ENCODE measurements at regions not wholly inside any gene's neighbourhood (a gene's known extent, or its start where the extent isn't known, plus 50 kb on each side); places are given as distances from the start of the nearest gene placed in this dataset.

DNA sequence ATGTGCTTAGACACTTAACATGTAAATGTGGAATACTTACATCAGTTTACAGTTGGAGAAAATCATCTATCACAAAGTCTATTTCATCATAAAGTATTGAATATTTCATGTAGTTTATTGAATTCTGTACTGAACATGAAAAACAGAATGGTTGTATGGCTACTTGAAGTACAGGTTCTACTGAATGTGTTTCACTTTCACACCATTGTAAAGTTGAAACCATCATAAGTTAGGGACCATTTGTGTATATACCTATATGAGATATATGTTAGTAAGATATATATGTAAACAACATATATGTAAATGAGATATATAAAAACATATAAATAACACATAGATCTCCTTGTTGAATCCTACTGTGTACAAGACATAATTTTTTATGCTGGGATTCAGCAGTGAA lies 63.0 kb upstream of the TAF11L2 start (continued):
- TF ChIP-seq, protein P1, sequence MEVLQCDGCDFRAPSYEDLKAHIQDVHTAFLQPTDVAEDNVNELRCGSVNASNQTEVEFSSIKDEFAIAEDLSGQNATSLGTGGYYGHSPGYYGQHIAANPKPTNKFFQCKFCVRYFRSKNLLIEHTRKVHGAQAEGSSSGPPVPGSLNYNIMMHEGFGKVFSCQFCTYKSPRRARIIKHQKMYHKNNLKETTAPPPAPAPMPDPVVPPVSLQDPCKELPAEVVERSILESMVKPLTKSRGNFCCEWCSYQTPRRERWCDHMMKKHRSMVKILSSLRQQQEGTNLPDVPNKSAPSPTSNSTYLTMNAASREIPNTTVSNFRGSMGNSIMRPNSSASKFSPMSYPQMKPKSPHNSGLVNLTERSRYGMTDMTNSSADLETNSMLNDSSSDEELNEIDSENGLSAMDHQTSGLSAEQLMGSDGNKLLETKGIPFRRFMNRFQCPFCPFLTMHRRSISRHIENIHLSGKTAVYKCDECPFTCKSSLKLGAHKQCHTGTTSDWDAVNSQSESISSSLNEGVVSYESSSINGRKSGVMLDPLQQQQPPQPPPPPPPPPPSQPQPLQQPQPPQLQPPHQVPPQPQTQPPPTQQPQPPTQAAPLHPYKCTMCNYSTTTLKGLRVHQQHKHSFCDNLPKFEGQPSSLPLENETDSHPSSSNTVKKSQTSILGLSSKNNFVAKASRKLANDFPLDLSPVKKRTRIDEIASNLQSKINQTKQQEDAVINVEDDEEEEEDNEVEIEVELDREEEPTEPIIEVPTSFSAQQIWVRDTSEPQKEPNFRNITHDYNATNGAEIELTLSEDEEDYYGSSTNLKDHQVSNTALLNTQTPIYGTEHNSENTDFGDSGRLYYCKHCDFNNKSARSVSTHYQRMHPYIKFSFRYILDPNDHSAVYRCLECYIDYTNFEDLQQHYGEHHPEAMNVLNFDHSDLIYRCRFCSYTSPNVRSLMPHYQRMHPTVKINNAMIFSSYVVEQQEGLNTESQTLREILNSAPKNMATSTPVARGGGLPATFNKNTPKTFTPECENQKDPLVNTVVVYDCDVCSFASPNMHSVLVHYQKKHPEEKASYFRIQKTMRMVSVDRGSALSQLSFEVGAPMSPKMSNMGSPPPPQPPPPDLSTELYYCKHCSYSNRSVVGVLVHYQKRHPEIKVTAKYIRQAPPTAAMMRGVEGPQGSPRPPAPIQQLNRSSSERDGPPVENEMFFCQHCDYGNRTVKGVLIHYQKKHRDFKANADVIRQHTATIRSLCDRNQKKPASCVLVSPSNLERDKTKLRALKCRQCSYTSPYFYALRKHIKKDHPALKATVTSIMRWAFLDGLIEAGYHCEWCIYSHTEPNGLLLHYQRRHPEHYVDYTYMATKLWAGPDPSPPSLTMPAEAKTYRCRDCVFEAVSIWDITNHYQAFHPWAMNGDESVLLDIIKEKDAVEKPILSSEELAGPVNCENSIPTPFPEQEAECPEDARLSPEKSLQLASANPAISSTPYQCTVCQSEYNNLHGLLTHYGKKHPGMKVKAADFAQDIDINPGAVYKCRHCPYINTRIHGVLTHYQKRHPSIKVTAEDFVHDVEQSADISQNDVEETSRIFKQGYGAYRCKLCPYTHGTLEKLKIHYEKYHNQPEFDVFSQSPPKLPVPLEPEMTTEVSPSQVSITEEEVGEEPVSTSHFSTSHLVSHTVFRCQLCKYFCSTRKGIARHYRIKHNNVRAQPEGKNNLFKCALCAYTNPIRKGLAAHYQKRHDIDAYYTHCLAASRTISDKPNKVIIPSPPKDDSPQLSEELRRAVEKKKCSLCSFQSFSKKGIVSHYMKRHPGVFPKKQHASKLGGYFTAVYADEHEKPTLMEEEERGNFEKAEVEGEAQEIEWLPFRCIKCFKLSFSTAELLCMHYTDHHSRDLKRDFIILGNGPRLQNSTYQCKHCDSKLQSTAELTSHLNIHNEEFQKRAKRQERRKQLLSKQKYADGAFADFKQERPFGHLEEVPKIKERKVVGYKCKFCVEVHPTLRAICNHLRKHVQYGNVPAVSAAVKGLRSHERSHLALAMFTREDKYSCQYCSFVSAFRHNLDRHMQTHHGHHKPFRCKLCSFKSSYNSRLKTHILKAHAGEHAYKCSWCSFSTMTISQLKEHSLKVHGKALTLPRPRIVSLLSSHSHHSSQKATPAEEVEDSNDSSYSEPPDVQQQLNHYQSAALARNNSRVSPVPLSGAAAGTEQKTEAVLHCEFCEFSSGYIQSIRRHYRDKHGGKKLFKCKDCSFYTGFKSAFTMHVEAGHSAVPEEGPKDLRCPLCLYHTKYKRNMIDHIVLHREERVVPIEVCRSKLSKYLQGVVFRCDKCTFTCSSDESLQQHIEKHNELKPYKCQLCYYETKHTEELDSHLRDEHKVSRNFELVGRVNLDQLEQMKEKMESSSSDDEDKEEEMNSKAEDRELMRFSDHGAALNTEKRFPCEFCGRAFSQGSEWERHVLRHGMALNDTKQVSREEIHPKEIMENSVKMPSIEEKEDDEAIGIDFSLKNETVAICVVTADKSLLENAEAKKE (CRISPR knock-in tag; IDR thresholded peaks at IDR 0.05) = no peak
- TF ChIP-seq NANOG (IDR thresholded peaks at IDR 0.05; ENCODE audit: borderline replicate concordance) (no peak), EZH2 (IDR thresholded peaks at IDR 0.05; ENCODE audit: low read depth, unreplicated experiment) (no peak), ZNF114 (CRISPR knock-in tag; IDR thresholded peaks at IDR 0.05) (no peak), CREB1 (CRISPR knock-in tag; IDR thresholded peaks at IDR 0.05; ENCODE audit: low read depth) (no peak)

DNA sequence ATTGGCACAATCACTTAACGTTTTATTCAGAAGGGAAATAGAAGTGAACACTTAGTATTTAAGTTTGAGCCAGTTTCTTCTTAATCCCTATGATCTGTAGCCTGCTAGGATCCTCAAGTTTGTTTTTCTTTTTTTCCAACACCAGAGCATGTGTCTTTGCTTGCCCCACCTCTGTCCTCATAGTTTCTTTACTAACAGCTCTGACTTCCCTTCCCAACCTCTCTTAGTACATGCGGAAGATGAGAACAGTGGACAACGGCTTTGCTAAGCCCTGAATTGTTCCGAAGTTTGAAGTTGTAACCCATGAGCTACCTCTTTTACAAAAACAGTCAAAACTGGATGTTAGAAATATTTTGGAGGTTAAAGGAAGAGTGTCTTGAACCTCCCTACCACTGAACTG lies 61.7 kb upstream of the TAF11L2 start:
- H3K79me2 ChIP-seq (replicated peaks; ENCODE audit: insufficient read depth) = no peaks in the 10 kb centered on the region
- Mint-ChIP-seq H3K9me3 (no peaks in the 10 kb centered on the region; the same call in 1 of the 3 replicates), H3K27ac (no peak overlapping the region), H3K4me3 (no peak overlapping the region), H3K27me3 (ENCODE audit: insufficient read depth, low read depth, poor library complexity) (no peaks in the 10 kb centered on the region), H3K36me3 (ENCODE audit: low read depth) (no peaks in the 10 kb centered on the region), H3K4me1 (peaks cover 6% of the 10 kb centered on the region; the same call in 1 of the 3 replicates)
- no peaks in the 10 kb centered on the region; the same call in 1 of the 2 replicates for H3K9me2 ChIP-seq (ENCODE audit: insufficient read depth)
- TF ChIP-seq EZH2phosphoT487 (IDR thresholded peaks at IDR 0.05; ENCODE audit: unreplicated experiment) (no peak), NANOG (IDR thresholded peaks at IDR 0.05; ENCODE audit: borderline replicate concordance) (no peak), ZNF114 (CRISPR knock-in tag; IDR thresholded peaks at IDR 0.05) (no peak)
- H3K4me3 ChIP-seq = no peak overlapping the region
- no peaks in the 10 kb centered on the region for H3K36me3 ChIP-seq (ENCODE audit: insufficient read depth)
- no peak overlapping the region; the same call in 1 of the 2 replicates for H2AFZ ChIP-seq
- H3K27me3 ChIP-seq (ENCODE audit: insufficient read depth) = no peaks in the 10 kb centered on the region
- no peak overlapping the region for H3K4me2 ChIP-seq
- no peaks in the 10 kb centered on the region for H3F3A ChIP-seq (replicated peaks; ENCODE audit: low read depth)
- no peak overlapping the region for H3K27ac ChIP-seq (ENCODE audit: low read depth)
- no peaks in the 10 kb centered on the region for H4K20me1 ChIP-seq (replicated peaks; ENCODE audit: insufficient read depth)
- no peak for DNase-seq (ENCODE audit: low spot score)
- peaks cover 13% of the 10 kb centered on the region; the same call in 1 of the 2 replicates for H3K4me1 ChIP-seq (ENCODE audit: insufficient read depth)
- ATAC-seq = no peak

All from GM23338 (cell line).